ENCODE measurements at regions not wholly inside any gene's neighbourhood (a gene's known extent, or its start where the extent isn't known, plus 50 kb on each side); places are given as distances from the start of the nearest gene placed in this dataset.

DNA sequence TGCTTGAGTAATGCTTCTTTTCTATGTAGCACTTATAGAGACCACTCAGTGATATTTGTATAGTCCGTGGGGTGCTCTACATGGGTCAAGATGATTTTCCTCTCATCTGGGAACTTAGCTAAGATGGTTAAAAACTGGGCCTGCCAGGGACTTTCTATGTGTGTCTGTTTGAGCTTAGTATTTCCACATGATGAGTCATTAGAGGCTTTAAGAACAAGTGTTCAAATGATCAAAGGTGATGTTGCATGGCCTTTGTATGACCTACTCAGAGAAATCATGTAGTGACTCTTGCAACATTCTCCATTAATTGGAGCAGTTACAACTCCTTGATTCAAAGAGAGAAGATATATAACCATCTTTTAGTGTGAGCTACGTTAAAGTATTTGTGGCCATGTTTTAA is 1480.5 kb upstream of the IGFBP7 start (continued):
- TF ChIP-seq, protein P1, sequence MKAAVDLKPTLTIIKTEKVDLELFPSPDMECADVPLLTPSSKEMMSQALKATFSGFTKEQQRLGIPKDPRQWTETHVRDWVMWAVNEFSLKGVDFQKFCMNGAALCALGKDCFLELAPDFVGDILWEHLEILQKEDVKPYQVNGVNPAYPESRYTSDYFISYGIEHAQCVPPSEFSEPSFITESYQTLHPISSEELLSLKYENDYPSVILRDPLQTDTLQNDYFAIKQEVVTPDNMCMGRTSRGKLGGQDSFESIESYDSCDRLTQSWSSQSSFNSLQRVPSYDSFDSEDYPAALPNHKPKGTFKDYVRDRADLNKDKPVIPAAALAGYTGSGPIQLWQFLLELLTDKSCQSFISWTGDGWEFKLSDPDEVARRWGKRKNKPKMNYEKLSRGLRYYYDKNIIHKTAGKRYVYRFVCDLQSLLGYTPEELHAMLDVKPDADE (IDR thresholded peaks at IDR 0.05): no peak
- TF ChIP-seq EZH2phosphoT487 (IDR thresholded peaks at IDR 0.05; ENCODE audit: unreplicated experiment): no peak
- TF ChIP-seq CREB1 (CRISPR knock-in tag; IDR thresholded peaks at IDR 0.05; ENCODE audit: low read depth): no peak
- TF ChIP-seq NANOG (IDR thresholded peaks at IDR 0.05; ENCODE audit: borderline replicate concordance): no peak
- TF ChIP-seq, protein P2, sequence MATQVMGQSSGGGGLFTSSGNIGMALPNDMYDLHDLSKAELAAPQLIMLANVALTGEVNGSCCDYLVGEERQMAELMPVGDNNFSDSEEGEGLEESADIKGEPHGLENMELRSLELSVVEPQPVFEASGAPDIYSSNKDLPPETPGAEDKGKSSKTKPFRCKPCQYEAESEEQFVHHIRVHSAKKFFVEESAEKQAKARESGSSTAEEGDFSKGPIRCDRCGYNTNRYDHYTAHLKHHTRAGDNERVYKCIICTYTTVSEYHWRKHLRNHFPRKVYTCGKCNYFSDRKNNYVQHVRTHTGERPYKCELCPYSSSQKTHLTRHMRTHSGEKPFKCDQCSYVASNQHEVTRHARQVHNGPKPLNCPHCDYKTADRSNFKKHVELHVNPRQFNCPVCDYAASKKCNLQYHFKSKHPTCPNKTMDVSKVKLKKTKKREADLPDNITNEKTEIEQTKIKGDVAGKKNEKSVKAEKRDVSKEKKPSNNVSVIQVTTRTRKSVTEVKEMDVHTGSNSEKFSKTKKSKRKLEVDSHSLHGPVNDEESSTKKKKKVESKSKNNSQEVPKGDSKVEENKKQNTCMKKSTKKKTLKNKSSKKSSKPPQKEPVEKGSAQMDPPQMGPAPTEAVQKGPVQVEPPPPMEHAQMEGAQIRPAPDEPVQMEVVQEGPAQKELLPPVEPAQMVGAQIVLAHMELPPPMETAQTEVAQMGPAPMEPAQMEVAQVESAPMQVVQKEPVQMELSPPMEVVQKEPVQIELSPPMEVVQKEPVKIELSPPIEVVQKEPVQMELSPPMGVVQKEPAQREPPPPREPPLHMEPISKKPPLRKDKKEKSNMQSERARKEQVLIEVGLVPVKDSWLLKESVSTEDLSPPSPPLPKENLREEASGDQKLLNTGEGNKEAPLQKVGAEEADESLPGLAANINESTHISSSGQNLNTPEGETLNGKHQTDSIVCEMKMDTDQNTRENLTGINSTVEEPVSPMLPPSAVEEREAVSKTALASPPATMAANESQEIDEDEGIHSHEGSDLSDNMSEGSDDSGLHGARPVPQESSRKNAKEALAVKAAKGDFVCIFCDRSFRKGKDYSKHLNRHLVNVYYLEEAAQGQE (IDR thresholded peaks at IDR 0.05; ENCODE audit: unreplicated experiment): no peak
- TF ChIP-seq EZH2 (IDR thresholded peaks at IDR 0.05; ENCODE audit: low read depth, unreplicated experiment): no peak

DNA sequence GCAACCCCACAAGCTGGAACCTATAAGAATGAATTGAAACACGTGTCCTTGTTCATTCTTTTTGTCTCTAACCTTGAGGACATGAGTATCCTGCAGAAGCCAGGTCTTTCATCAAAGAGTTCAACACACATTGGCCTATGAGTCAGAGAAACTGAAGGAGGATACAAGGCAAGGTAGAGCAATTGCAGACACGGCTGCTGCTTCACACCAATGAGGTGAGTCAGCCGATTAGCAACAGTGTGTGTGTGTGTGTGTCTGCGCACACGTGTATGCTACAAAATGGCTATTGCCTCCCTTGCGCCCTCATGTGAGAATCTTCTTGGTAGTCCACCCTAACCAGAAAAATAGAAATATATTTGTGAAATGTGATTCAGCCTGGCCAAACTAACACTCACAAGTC is 1477.7 kb upstream of the IGFBP7 start:
- no peak overlapping the region for H3K4me2 ChIP-seq
- DNase-seq (ENCODE audit: low spot score): no peak
- H2AFZ ChIP-seq: peak overlapping the region; percentile 89; the same call in 1 of the 2 replicates
- Mint-ChIP-seq H3K4me3 (no peak overlapping the region), H3K27ac (no peak overlapping the region), H3K4me1 (no peaks in the 10 kb centered on the region), H3K36me3 (ENCODE audit: low read depth) (peaks cover 26% of the 10 kb centered on the region), H3K27me3 (ENCODE audit: insufficient read depth, low read depth, poor library complexity) (peaks cover 4% of the 10 kb centered on the region), H3K9me3 (peaks cover 26% of the 10 kb centered on the region)
- H3K36me3 ChIP-seq (ENCODE audit: insufficient read depth): peaks cover 17% of the 10 kb centered on the region
- no peaks in the 10 kb centered on the region for H3K4me1 ChIP-seq (ENCODE audit: insufficient read depth)
- no peaks in the 10 kb centered on the region for H4K20me1 ChIP-seq (replicated peaks; ENCODE audit: insufficient read depth)
- TF ChIP-seq, protein P2 (IDR thresholded peaks at IDR 0.05; ENCODE audit: unreplicated experiment): no peak
- H3F3A ChIP-seq (replicated peaks; ENCODE audit: low read depth): no peaks in the 10 kb centered on the region
- no peak overlapping the region for H3K27ac ChIP-seq (ENCODE audit: low read depth)
- no peak for ATAC-seq
- no peaks in the 10 kb centered on the region for H3K79me2 ChIP-seq (replicated peaks; ENCODE audit: insufficient read depth)
- peaks cover 6% of the 10 kb centered on the region; the same call in 1 of the 2 replicates for H3K9me2 ChIP-seq (ENCODE audit: insufficient read depth)
- H3K27me3 ChIP-seq (ENCODE audit: insufficient read depth): no peaks in the 10 kb centered on the region
- H3K4me3 ChIP-seq: no peak overlapping the region

Data from GM23338 (cell line).